ENCODE measurements at regions not wholly inside any gene's neighbourhood (a gene's known extent, or its start where the extent isn't known, plus 50 kb on each side); places are given as distances from the start of the nearest gene placed in this dataset.
"Not testable (repeated sequence)": the region's sequence is repeated elsewhere in the genome, so short reads cannot be mapped to it uniquely, and the experiment has no call there.

- no CpG with 5 or more reads among the region's 4 CpGs for WGBS (ENCODE audit: extremely low coverage, insufficient coverage, insufficient read length)
- no peak for DNase-seq
- no peak overlapping the region for H2BK120ac ChIP-seq (ENCODE audit: insufficient read depth, low read length, poor library complexity)
Measured at GRCh38 chr6:134619789-134620188, 301.9 kb upstream of the SGK1 start.

GRCh38 chr6:134619077-134619476, 301.2 kb upstream of the SGK1 start:
- Histone ChIP-seq H3K14ac (ENCODE audit: low read length) (no peak overlapping the region), H3K4ac (ENCODE audit: low read depth, low read length) (no peak overlapping the region), H4K12ac (ENCODE audit: low read depth, low read length) (no peak overlapping the region), H3K4me1 (ENCODE audit: control insufficient read depth in 1 of 2, insufficient read depth in 2 of 2, low read length in 2 of 2) (no peaks in the 10 kb centered on the region), H3K4me2 (ENCODE audit: low read length) (no peak overlapping the region), H3K79me2 (ENCODE audit: control insufficient read depth, insufficient read depth, low read length, poor library complexity) (no peaks in the 10 kb centered on the region), H2BK12ac (ENCODE audit: low read length) (no peak overlapping the region), H2AFZ (ENCODE audit: insufficient read depth, low read length, poor library complexity) (no peak overlapping the region), H3K9ac (ENCODE audit: low read length) (no peak overlapping the region), H4K8ac (ENCODE audit: low read depth, low read length) (no peak overlapping the region), H3K18ac (ENCODE audit: low read length) (no peak overlapping the region), H3K27ac (ENCODE audit: low read depth, low read length) (no peak overlapping the region), H2AK5ac (ENCODE audit: low read length) (no peak overlapping the region), H3K23ac (ENCODE audit: low read length) (no peak overlapping the region), H3K4me3 (ENCODE audit: low read depth, low read length) (no peak overlapping the region), H3K27me3 (ENCODE audit: insufficient read depth, low read length) (no peaks in the 10 kb centered on the region), H2BK5ac (ENCODE audit: low read depth, low read length, poor library complexity) (no peak overlapping the region), H3K79me1 (ENCODE audit: low read length) (no peaks in the 10 kb centered on the region), H4K91ac (ENCODE audit: low read depth, low read length) (no peak overlapping the region), H2BK120ac (ENCODE audit: insufficient read depth, low read length, poor library complexity) (no peak overlapping the region), H3K36me3 (ENCODE audit: control insufficient read depth in 1 of 2, insufficient read depth in 2 of 2, low read length in 2 of 2) (no peaks in the 10 kb centered on the region), H3K9me3 (ENCODE audit: insufficient read depth, low read depth, low read length) (no peaks in the 10 kb centered on the region)
- no peak for DNase-seq
- no CpG with 5 or more reads among the region's 5 CpGs for WGBS (ENCODE audit: extremely low coverage, insufficient coverage, insufficient read length)

More at GRCh38 chr6:134619789-134620188, 301.9 kb upstream of the SGK1 start:
- H3K18ac ChIP-seq (ENCODE audit: low read length): no peak overlapping the region
- H3K9me3 ChIP-seq (ENCODE audit: insufficient read depth, low read depth, low read length): no peaks in the 10 kb centered on the region
- H3K14ac ChIP-seq (ENCODE audit: low read length): no peak overlapping the region
- no peak overlapping the region for H4K91ac ChIP-seq (ENCODE audit: low read depth, low read length)
- no peak overlapping the region for H4K8ac ChIP-seq (ENCODE audit: low read depth, low read length)
- no peak overlapping the region for H2BK5ac ChIP-seq (ENCODE audit: low read depth, low read length, poor library complexity)
- H3K27me3 ChIP-seq (ENCODE audit: insufficient read depth, low read length): no peaks in the 10 kb centered on the region
- H3K4me3 ChIP-seq (ENCODE audit: low read depth, low read length): no peak overlapping the region
- no peak overlapping the region for H3K23ac ChIP-seq (ENCODE audit: low read length)
- no peak overlapping the region for H2AFZ ChIP-seq (ENCODE audit: insufficient read depth, low read length, poor library complexity)
- H3K79me2 ChIP-seq (ENCODE audit: control insufficient read depth, insufficient read depth, low read length, poor library complexity): no peaks in the 10 kb centered on the region
- no peaks in the 10 kb centered on the region for H3K79me1 ChIP-seq (ENCODE audit: low read length)
- H2AK5ac ChIP-seq (ENCODE audit: low read length): no peak overlapping the region
- H3K4ac ChIP-seq (ENCODE audit: low read depth, low read length): no peak overlapping the region
- H3K27ac ChIP-seq (ENCODE audit: low read depth, low read length): no peak overlapping the region
- H3K36me3 ChIP-seq (ENCODE audit: control insufficient read depth in 1 of 2, insufficient read depth in 2 of 2, low read length in 2 of 2): no peaks in the 10 kb centered on the region
- no peaks in the 10 kb centered on the region for H3K4me1 ChIP-seq (ENCODE audit: control insufficient read depth in 1 of 2, insufficient read depth in 2 of 2, low read length in 2 of 2)
- H3K4me2 ChIP-seq (ENCODE audit: low read length): no peak overlapping the region
- no peak overlapping the region for H3K9ac ChIP-seq (ENCODE audit: low read length)
- H2BK12ac ChIP-seq (ENCODE audit: low read length): no peak overlapping the region
- H4K12ac ChIP-seq (ENCODE audit: low read depth, low read length): no peak overlapping the region

GRCh38 chr6:134614606-134615485, 296.9 kb upstream of the SGK1 start:
- no peak overlapping the region for H3K4ac ChIP-seq (ENCODE audit: low read depth, low read length)
- H3K9ac ChIP-seq (ENCODE audit: low read length): no peak overlapping the region
- no peak overlapping the region for H3K18ac ChIP-seq (ENCODE audit: low read length)
- H2AK5ac ChIP-seq (ENCODE audit: low read length): no peak overlapping the region
- no peaks in the 10 kb centered on the region for H3K4me1 ChIP-seq (ENCODE audit: control insufficient read depth in 1 of 2, insufficient read depth in 2 of 2, low read length in 2 of 2)
- H3K79me1 ChIP-seq (ENCODE audit: low read length): no peaks in the 10 kb centered on the region
- no peaks in the 10 kb centered on the region for H3K36me3 ChIP-seq (ENCODE audit: control insufficient read depth in 1 of 2, insufficient read depth in 2 of 2, low read length in 2 of 2)
- no peak overlapping the region for H2BK12ac ChIP-seq (ENCODE audit: low read length)
- H4K12ac ChIP-seq (ENCODE audit: low read depth, low read length): no peak overlapping the region
- WGBS (ENCODE audit: extremely low coverage, insufficient coverage, insufficient read length): no CpG with 5 or more reads among the region's 5 CpGs
- DNase-seq: peak; percentile 87 to 95
- no peak overlapping the region for H3K27ac ChIP-seq (ENCODE audit: low read depth, low read length)
- H2BK5ac ChIP-seq (ENCODE audit: low read depth, low read length, poor library complexity): no peak overlapping the region
- no peaks in the 10 kb centered on the region for H3K79me2 ChIP-seq (ENCODE audit: control insufficient read depth, insufficient read depth, low read length, poor library complexity)
- H3K14ac ChIP-seq (ENCODE audit: low read length): no peak overlapping the region
- H4K8ac ChIP-seq (ENCODE audit: low read depth, low read length): no peak overlapping the region
- no peaks in the 10 kb centered on the region for H3K27me3 ChIP-seq (ENCODE audit: insufficient read depth, low read length)
- no peak overlapping the region for H4K91ac ChIP-seq (ENCODE audit: low read depth, low read length)
- no peak overlapping the region for H2BK120ac ChIP-seq (ENCODE audit: insufficient read depth, low read length, poor library complexity)
- no peak overlapping the region for H3K4me3 ChIP-seq (ENCODE audit: low read depth, low read length)
- no peak overlapping the region for H3K4me2 ChIP-seq (ENCODE audit: low read length)
- no peaks in the 10 kb centered on the region for H3K9me3 ChIP-seq (ENCODE audit: insufficient read depth, low read depth, low read length)
- H3K23ac ChIP-seq (ENCODE audit: low read length): no peak overlapping the region
- no peak overlapping the region for H2AFZ ChIP-seq (ENCODE audit: insufficient read depth, low read length, poor library complexity)

- WGBS (ENCODE audit: extremely low coverage, insufficient coverage, insufficient read length): no CpG with 5 or more reads among the region's 1 CpG
- H3K9ac ChIP-seq (ENCODE audit: low read length); H3K27me3 ChIP-seq (ENCODE audit: insufficient read depth, low read length); H3K4ac ChIP-seq (ENCODE audit: low read depth, low read length); H3K27ac ChIP-seq (ENCODE audit: low read depth, low read length); H3K4me2 ChIP-seq (ENCODE audit: low read length); H3K14ac ChIP-seq (ENCODE audit: low read length); H3K18ac ChIP-seq (ENCODE audit: low read length); H4K12ac ChIP-seq (ENCODE audit: low read depth, low read length); H2AK5ac ChIP-seq (ENCODE audit: low read length); H2BK5ac ChIP-seq (ENCODE audit: low read depth, low read length, poor library complexity); H2BK12ac ChIP-seq (ENCODE audit: low read length); H4K8ac ChIP-seq (ENCODE audit: low read depth, low read length); H3K4me3 ChIP-seq (ENCODE audit: low read depth, low read length); H3K9me3 ChIP-seq (ENCODE audit: insufficient read depth, low read depth, low read length); H3K4me1 ChIP-seq (ENCODE audit: control insufficient read depth in 1 of 2, insufficient read depth in 2 of 2, low read length in 2 of 2); H2BK120ac ChIP-seq (ENCODE audit: insufficient read depth, low read length, poor library complexity); H3K79me1 ChIP-seq (ENCODE audit: low read length); H3K79me2 ChIP-seq (ENCODE audit: control insufficient read depth, insufficient read depth, low read length, poor library complexity); H2AFZ ChIP-seq (ENCODE audit: insufficient read depth, low read length, poor library complexity); H4K91ac ChIP-seq (ENCODE audit: low read depth, low read length); H3K23ac ChIP-seq (ENCODE audit: low read length); DNase-seq; H3K36me3 ChIP-seq (ENCODE audit: control insufficient read depth in 1 of 2, insufficient read depth in 2 of 2, low read length in 2 of 2): not testable (repeated sequence)
Measured at GRCh38 chr6:134612128-134612527, 294.2 kb upstream of the SGK1 start.
